GM12891 (cell line): ENCODE measurements at regions not wholly inside any gene's neighbourhood (a gene's known extent, or its start where the extent isn't known, plus 50 kb on each side); places are given as distances from the start of the nearest gene placed in this dataset.

Experiments used
- DNase-seq: peaks from one replicate; pipeline ENCODE4 v3.0.0; 2011; ENCODE audit warnings: low spot score; ENCODE audit not compliant: insufficient read length
- FAIRE-seq: peaks from 2 replicates; lab custom pipeline; 2011; peaks lifted over from hg19 to GRCh38; lab: Jason Lieb, UNC
- PAX5 ChIP-seq: IDR thresholded peaks from 2 replicates; pipeline ENCODE4 v1.6.1; 2011; ENCODE audit warnings: low read length, moderate library complexity, mild to moderate bottlenecking; ENCODE audit not compliant: insufficient read depth, severe bottlenecking
- POLR2A ChIP-seq: IDR thresholded peaks from 2 replicates; pipeline ENCODE4 v1.6.1; 2011; ENCODE audit warnings: low read depth, low read length, control low read depth
- POLR2AphosphoS5 ChIP-seq: IDR thresholded peaks from 2 replicates; pipeline ENCODE4 v1.6.1; 2011; ENCODE audit warnings: low read depth, low read length, control low read depth
- POU2F2 ChIP-seq: IDR thresholded peaks from 2 replicates; pipeline ENCODE4 v1.6.1; 2011; ENCODE audit warnings: low read depth, mild to moderate bottlenecking, control low read depth, low read length, moderate library complexity
- SPI1 ChIP-seq: IDR thresholded peaks from 2 replicates; pipeline ENCODE4 v1.6.1; 2011; ENCODE audit warnings: low read depth, low read length, control low read depth
- TAF1 ChIP-seq: IDR thresholded peaks from 2 replicates; pipeline ENCODE4 v1.6.1; 2011; ENCODE audit warnings: low read depth, low read length, control low read depth

DNA sequence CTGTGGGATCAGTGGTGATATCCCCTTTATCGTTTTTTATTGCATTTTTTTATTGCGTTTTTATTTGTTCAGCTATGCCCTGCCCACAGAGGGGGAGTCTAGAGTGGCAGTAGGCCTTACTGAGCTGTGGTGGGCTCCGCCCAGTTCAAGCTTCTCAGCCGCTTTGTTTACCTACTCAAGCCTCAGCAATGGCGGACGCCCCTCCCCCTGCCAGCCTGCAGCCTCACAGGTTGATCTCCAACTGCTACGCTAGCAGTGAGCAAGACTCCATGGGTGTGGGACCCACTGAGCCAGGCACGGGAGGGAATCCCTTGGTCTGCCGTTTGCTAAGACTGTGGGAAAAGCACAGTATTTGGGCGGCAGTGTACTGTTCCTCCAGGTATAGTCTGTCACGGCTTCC is 500.6 kb upstream of the MCTP2 start:
- FAIRE-seq (no peak), DNase-seq (no peak)
- TF ChIP-seq PAX5 (no peak), POLR2AphosphoS5 (no peak), SPI1 (no peak), POLR2A (no peak)

- FAIRE-seq: no peak
These were observed 509.2 kb upstream of the MCTP2 start for GRCh38 chr15:93722165-93722564.

GRCh38 chr15:93720607-93721006 is 510.8 kb upstream of the MCTP2 start:
- TF ChIP-seq SPI1 (no peak), POLR2AphosphoS5 (no peak), TAF1 (no peak), PAX5 (no peak), POU2F2 (no peak), POLR2A (no peak)
- FAIRE-seq (no peak), DNase-seq (no peak)

More at GRCh38 chr15:93722165-93722564, 509.2 kb upstream of the MCTP2 start:
- DNase-seq: no peak
- TF ChIP-seq SPI1 (no peak), POU2F2 (no peak), POLR2AphosphoS5 (no peak), POLR2A (no peak), TAF1 (no peak), PAX5 (no peak)

- DNase-seq: no peak
- no peak for FAIRE-seq
- TF ChIP-seq POLR2A: no peak
- TF ChIP-seq POLR2AphosphoS5: no peak
- TF ChIP-seq POU2F2: no peak
- no peak for TF ChIP-seq TAF1
- no peak for TF ChIP-seq PAX5
- TF ChIP-seq SPI1: no peak
These were observed 511.4 kb upstream of the MCTP2 start for GRCh38 chr15:93719921-93720351.

DNA sequence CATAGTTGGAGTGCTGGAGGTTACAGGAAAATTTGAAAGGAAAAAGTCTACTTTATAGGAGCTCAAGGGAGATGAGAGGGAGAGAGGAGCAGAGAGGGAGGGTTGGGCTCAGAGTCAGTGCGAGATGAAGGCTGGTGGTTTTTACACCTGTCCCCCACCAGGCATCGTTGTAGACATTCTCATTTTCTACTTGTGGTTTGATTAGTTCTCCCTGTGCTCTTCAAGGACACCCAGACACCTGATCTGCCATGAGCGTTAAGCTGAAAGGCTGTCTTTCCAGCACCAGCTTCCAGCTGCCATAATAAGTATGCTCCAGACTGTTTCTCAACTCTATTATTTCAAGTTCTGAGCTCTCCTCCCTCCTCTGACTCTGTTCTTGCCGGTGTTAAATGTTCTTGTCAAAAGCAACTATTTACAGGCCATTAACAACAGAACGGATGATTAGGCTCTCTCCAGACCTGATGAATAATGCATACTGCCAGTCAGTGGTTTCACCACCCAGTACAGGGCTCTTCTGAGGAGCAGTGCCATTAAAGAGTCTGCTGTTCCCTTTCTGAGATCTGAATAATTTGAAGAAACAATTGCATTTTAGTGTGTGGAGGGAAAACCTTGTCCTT is 514.6 kb upstream of the MCTP2 start:
- no peak for TF ChIP-seq POLR2A
- DNase-seq: no peak

GRCh38 chr15:93709708-93710107 is 521.7 kb upstream of the MCTP2 start:
- no peak for DNase-seq
- FAIRE-seq: no peak
- TF ChIP-seq SPI1 (no peak), POU2F2 (no peak), TAF1 (no peak), POLR2A (no peak), POLR2AphosphoS5 (no peak), PAX5 (no peak)

More for the DNA sequence above, 514.6 kb upstream of the MCTP2 start:
- FAIRE-seq: no peak

GRCh38 chr15:93708724-93709445 is 522.5 kb upstream of the MCTP2 start:
- DNase-seq: no peak
- no peak for FAIRE-seq
- no peak for TF ChIP-seq POU2F2
- no peak for TF ChIP-seq PAX5
- TF ChIP-seq TAF1: no peak
- TF ChIP-seq POLR2AphosphoS5: no peak
- TF ChIP-seq POLR2A: no peak
- no peak for TF ChIP-seq SPI1

- DNase-seq (no peak), FAIRE-seq (no peak)
- no peak for TF ChIP-seq SPI1
- no peak for TF ChIP-seq POLR2A
- no peak for TF ChIP-seq PAX5
- TF ChIP-seq POLR2AphosphoS5: no peak
- no peak for TF ChIP-seq POU2F2
- no peak for TF ChIP-seq TAF1
These were observed 523.6 kb upstream of the MCTP2 start for GRCh38 chr15:93707751-93708150.

DNA sequence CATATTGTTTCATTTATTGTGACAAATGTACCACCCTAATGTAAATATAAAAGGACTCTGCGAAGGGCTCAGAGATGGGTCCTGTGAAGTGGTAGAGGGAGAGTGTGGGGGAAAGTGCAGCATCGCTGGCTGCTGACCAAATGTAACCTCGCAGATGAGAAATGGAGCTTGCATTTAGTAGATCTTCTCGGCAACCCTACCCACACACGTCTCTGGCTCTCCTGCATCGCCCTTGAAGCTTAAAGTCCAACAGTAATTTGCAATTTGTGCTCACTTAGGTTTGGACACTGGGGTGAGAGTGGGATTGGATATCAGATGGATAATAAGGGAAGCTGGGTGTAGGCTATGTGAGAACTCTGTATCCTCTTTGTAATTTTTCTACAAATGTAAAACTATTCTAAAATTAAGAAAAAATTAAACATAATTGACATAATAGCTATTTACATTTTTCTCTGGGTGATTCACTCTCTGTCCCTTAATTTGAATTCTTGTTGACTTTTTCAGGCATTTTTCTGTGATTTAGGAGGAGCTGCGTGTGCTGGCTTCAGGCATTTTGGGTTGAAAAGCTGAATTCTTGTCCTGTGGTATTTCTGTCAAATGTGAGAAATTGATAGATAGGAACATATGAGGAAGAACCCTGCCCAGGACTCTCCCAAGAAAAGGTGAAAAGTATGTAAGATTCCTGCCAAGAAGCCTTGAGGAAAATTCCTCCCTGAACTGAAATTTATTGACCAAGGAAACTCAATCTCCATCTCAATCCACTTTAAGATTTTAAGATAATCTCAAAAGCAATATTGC is 524.7 kb upstream of the MCTP2 start:
- FAIRE-seq (no peak), DNase-seq (no peak)
- no peak for TF ChIP-seq POLR2AphosphoS5
- no peak for TF ChIP-seq POLR2A
- no peak for TF ChIP-seq POU2F2
- TF ChIP-seq PAX5: no peak
- no peak for TF ChIP-seq SPI1
- no peak for TF ChIP-seq TAF1
